GM10266 (cell line): ENCODE measurements at regions not wholly inside any gene's neighbourhood (a gene's known extent, or its start where the extent isn't known, plus 50 kb on each side); places are given as distances from the start of the nearest gene placed in this dataset.

Experiments
- DNase-seq: peaks from one replicate; pipeline ENCODE4 v3.0.0; 2012; ENCODE audit errors: extremely low spot score
- TF ChIP-seq, protein P1 (sequence below): IDR thresholded peaks from 2 replicates; pipeline ENCODE4 v1.5.1; 2012; ENCODE audit warnings: mild to moderate bottlenecking, low read depth; ENCODE audit not compliant: control insufficient read depth, insufficient read depth; ENCODE audit errors: missing control alignments

DNA sequence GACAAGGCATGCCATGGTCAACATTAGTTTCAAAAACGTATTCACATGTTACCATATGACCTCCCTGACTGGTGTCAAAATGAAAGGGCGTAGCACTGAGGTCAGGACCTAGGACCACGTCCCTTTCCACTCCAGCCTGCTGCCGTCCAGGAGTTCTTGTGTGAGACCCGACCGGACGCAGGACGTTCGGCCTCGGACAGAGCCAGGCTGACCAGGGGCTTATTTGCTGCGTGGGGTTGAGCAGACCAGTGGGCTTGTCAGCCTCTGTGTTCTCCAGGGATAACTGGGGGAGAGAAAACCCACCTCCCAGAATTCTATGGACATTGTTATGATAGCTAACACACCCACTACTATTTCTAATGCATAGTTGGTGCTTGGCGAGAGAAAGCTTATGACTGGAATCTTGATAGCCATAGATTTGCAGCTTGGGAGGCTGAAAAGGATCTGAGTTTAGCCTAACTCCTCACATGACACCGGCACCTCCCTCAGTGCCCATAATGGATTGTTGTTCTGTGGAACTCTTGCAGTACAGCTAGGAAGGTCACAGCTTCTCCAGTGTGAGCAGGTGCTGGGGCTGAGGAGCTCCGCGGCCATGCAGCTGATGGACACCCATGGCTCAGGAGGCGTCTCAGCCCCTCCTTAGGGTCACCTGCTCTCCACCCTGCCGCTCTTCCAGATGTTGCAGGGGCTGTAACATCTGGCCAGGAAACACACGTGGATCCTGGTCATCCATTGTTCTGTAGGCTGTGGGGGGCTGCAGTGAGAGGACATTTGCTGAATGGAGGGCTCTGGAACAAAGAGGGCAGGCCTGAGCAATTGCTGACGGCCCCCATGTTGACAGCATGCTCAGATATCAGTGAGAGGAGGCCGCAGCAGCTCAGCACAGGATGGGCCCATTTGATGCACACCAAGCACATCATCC, 368.4 kb downstream of the IRX2 start:
- TF ChIP-seq, protein P1, sequence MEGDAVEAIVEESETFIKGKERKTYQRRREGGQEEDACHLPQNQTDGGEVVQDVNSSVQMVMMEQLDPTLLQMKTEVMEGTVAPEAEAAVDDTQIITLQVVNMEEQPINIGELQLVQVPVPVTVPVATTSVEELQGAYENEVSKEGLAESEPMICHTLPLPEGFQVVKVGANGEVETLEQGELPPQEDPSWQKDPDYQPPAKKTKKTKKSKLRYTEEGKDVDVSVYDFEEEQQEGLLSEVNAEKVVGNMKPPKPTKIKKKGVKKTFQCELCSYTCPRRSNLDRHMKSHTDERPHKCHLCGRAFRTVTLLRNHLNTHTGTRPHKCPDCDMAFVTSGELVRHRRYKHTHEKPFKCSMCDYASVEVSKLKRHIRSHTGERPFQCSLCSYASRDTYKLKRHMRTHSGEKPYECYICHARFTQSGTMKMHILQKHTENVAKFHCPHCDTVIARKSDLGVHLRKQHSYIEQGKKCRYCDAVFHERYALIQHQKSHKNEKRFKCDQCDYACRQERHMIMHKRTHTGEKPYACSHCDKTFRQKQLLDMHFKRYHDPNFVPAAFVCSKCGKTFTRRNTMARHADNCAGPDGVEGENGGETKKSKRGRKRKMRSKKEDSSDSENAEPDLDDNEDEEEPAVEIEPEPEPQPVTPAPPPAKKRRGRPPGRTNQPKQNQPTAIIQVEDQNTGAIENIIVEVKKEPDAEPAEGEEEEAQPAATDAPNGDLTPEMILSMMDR: no peak
- DNase-seq: no peak

DNA sequence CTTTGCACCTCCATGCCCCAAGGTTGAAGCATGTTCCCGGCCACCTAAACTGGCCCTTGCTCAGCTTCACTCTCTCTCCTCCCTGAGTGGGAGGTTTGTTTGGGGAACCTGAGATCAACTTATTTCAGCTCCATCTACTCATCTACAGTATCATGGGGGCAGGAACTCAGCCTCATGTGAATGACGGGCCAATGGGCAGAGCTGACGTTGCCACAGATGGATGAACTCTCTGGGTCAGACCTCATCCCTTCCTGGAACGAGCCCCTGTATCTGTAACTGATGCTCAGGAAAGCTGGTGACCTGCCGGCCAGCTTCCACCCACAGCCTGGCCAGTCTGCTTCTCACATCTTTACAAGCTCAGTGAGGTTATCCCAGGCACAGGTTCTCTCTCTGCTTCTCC, 369.6 kb downstream of the IRX2 start:
- no peak for DNase-seq
- TF ChIP-seq, protein P1: no peak

DNA sequence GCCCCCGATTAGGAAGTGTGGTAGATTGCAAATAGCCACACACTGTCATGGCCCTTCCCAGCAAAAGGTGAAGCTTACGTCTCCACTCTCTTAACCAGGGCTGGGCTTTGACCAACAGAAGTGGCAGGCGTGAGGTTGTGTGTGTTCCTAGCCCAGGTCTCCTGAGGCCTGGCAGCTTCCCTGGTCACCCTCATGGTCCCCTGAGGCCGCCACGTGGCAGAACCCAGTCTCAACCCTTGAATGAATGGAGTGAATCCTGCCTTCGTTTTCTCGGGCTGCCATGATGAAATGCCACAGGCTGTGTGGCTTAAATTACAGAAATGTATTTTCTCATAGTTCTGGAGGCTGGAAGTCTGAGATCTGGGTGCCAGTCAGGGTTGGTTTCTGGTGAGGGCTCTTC, 370.4 kb downstream of the IRX2 start:
- TF ChIP-seq, protein P1: no peak
- DNase-seq: no peak

DNA sequence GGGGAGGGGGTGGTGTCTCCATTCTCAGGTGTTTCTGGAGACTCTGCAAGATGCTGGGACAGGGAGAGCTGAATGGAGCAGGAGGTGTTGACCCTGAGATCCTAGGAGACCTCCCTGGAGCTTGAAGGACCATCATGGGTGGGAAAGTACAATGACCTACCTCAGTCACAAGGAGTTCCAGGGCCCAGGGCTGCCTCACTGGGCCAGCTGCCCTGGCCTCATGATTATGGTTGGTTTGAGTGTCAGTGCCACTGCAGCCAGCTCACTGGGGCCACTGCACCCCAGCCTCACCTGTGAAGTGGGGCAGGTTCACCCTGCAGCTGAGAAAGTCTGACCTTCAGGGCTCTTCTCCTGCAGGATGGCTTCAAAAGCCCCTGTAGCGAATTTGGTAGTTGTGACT, 372.5 kb downstream of the IRX2 start:
- TF ChIP-seq, protein P1: no peak

DNA sequence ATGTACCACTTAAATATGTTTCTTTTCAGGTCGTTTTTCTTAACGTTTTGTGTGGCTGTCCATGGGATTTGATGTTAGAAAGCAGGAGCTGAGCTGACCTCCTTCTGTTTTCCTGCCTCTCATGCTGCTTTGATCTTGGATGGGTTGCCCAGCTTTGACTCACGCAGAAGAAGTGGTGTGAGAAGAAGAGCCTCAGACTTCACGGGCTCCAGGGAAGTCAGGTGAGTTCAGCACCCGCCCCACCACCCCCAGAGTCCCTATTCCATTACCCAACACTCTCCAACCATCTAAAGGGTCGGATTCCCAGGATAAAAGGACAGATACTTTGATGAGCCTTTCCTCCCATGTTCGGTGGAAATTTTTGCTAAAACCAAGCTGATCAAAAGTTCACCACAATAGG, 373.4 kb downstream of the IRX2 start:
- no peak for DNase-seq
- TF ChIP-seq, protein P1: no peak

More for the DNA sequence above, 372.5 kb downstream of the IRX2 start:
- DNase-seq: no peak

DNA sequence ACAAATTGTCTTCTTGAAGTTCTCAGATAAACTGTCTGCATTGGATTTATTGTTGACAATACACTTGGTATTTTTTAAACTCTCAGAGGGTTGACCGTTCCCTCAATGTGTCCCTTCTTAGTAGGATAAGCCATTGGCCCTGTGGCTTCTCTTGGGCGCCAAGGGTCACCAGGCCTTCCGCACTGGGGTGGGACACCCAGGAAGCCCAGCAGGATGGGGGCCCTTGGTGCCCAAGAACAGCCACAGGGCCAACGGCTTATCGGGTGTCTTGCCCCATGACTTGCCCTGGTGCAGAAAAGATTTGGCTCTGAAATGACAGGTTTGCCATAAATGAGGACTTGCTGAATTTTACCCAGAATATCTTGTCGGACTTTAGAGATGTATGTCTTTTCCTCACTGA, 375.0 kb downstream of the IRX2 start:
- TF ChIP-seq, protein P1: no peak
- DNase-seq: no peak

DNA sequence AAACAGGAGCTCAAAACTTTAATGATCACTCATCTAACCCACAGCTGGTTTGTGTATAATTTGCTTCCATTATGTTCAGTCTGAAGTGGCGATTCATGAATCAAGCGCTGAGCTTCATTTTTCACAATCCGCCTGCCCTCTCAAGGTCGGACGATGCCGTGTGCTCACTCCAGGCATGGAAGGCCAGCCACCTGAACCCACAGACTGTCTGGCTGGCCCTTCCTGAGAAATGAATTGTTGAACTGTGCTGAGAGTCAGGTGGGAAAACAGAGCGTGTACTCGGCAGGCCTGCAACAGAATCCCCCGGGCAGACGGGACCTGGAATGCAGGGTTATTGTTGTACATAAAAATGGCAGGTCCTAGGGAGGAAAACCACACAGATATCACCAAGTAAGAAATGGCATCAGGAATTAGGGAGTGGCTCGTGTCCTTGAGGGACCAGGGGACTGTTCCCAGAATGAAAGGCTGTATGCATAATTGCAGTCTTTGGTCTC, 375.7 kb downstream of the IRX2 start:
- no peak for DNase-seq
- TF ChIP-seq, protein P1: no peak
